Pancreas (tissue), 10 donors: ENCODE measurements at regions not wholly inside any gene's neighbourhood (a gene's known extent, or its start where the extent isn't known, plus 50 kb on each side); places are given as distances from the start of the nearest gene placed in this dataset.

Experiments used
- ATAC-seq, 4 donors: fragments of 200-7000 bp; cut with Tn5 transposase; one replicate each; pipeline versions ENCODE4 v1.8.0 to v1.9.1; 2020; ENCODE audit warnings: mild to moderate bottlenecking in 4 of 4, moderate library complexity in 4 of 4
- DNase-seq, 6 donors: peaks; one replicate each; pipeline ENCODE4 v3.0.0-alpha.2; 2020
- FAIRE-seq: peaks from 2 replicates; lab custom pipeline; 2012; peaks lifted over from hg19 to GRCh38; lab: Jason Lieb, UNC
- H3K27ac ChIP-seq, 4 donors: fragments of 200-600 bp; sonication (generic); 1 replicate in 3 of 4; 2 replicates in 1 of 4; pipeline versions ENCODE4 v1.5.0 to v1.8.0; 2020
- H3K27me3 ChIP-seq, 4 donors: fragments of 200-600 bp; one replicate each; pipeline ENCODE4 v1.8.0; 2021
- H3K36me3 ChIP-seq, 3 donors: fragments of 200-600 bp; sonication (generic) in 1 of 3; one replicate each; pipeline versions ENCODE4 v1.5.0 to v1.8.0; 2020 to 2021
- H3K4me1 ChIP-seq, 3 donors: fragments of 200-600 bp; one replicate each; pipeline ENCODE4 v1.8.0; 2021
- H3K4me3 ChIP-seq, 4 donors: fragments of 200-600 bp; sonication (generic) in 2 of 4; one replicate each; pipeline versions ENCODE4 v1.5.0 to v1.8.0; 2020 to 2021
- H3K9me3 ChIP-seq, 4 donors: fragments of 200-600 bp; one replicate each; pipeline ENCODE4 v1.8.0; 2021
- WGBS, 2 donors: extraction: QIAGEN DNeasy Blood & Tissue Kit; methylation state at CpG; one replicate each; pipeline ENCODE4 v1.1.7; 2013; 5-methylcytosine and 5-hydroxymethylcytosine counted together
- intact Hi-C, 3 donors: fragments of 100-400 bp; cut with DNase I; formaldehyde crosslinking; loops; one replicate each; pipeline versions ENCODE4 v1.11.1 to v1.14.2; 2022
- TF ChIP-seq, protein P1 (sequence below), 4 donors: fragments of 200-600 bp; sonication (generic) in 3 of 4; IDR thresholded peaks; one replicate each; pipeline versions ENCODE4 v1.5.0 to v1.8.0; 2021; ENCODE audit warnings: antibody characterized with exemption in 4 of 4
- donor health status: healthy with polysubstance abuse.
- donor health status: DM: no; HTN: no; CAD: no; lungs with moderate emphysema.
- donor health status: DM: no; HTN: no; CAD: no.
- donor health status: control.
- donor health status: control.
- donor health status: Bipolar disorder and iron deficiency.
- donor health status: DM: yes; HTN: yes; CAD: no.
- donor health status: DM: no; HTN: no; CAD: no.
- donor health status: DM: no; HTN: no; CAD: no.
- donor health status: DM: yes; HTN: yes; CAD: no.

DNA sequence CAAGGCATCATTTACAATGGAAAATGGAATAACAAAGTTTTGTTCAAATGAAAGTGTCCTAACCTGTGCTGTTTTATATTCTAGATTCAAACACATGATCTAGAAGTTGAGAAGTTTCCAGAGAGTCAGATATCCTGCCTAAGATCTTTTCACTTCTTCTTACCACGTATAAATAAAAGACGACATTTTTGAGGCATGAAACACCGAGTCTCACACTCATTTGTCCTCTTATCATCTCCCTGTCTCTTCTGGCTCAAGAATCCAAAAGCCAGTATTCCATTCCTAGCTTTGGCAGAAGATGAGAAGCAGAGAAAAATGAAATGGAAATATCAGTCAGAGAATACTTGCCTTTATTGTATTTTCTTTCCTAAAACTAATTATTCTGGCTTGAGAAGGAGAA, 738.6 kb upstream of the NR2F2 start:
- TF ChIP-seq, protein P1, sequence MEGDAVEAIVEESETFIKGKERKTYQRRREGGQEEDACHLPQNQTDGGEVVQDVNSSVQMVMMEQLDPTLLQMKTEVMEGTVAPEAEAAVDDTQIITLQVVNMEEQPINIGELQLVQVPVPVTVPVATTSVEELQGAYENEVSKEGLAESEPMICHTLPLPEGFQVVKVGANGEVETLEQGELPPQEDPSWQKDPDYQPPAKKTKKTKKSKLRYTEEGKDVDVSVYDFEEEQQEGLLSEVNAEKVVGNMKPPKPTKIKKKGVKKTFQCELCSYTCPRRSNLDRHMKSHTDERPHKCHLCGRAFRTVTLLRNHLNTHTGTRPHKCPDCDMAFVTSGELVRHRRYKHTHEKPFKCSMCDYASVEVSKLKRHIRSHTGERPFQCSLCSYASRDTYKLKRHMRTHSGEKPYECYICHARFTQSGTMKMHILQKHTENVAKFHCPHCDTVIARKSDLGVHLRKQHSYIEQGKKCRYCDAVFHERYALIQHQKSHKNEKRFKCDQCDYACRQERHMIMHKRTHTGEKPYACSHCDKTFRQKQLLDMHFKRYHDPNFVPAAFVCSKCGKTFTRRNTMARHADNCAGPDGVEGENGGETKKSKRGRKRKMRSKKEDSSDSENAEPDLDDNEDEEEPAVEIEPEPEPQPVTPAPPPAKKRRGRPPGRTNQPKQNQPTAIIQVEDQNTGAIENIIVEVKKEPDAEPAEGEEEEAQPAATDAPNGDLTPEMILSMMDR (IDR thresholded peaks at IDR 0.05), result no peak
- FAIRE-seq (no peak), ATAC-seq (no peak), DNase-seq (no peak)
- Histone ChIP-seq H3K27ac (no peak overlapping the region), H3K9me3 (no peaks in the 10 kb centered on the region), H3K4me3 (no peak overlapping the region), H3K27me3 (no peaks in the 10 kb centered on the region), H3K36me3 (no peaks in the 10 kb centered on the region), H3K4me1 (no peaks in the 10 kb centered on the region)
- intact Hi-C loops, result no loop called here
- 42 to 43% methylated on average over 3 of the region's 3 CpGs for WGBS, 2 donors

GRCh38 chr15:95594496-95594895, 736.0 kb upstream of the NR2F2 start:
- Histone ChIP-seq H3K4me1 (no peaks in the 10 kb centered on the region), H3K27ac (no peak overlapping the region), H3K36me3 (no peaks in the 10 kb centered on the region), H3K27me3 (no peaks in the 10 kb centered on the region), H3K4me3 (no peak overlapping the region), H3K9me3 (no peaks in the 10 kb centered on the region)
- intact Hi-C loops, result no loop called here
- 66 to 79% methylated on average over 4 of the region's 4 CpGs for WGBS, 2 donors
- no peak for DNase-seq
- ATAC-seq, result no peak
- no peak for FAIRE-seq
- TF ChIP-seq, protein P1 (IDR thresholded peaks at IDR 0.05), result no peak

- TF ChIP-seq, protein P1 (IDR thresholded peaks at IDR 0.05), result no peak
- Histone ChIP-seq H3K27ac (no peak overlapping the region), H3K36me3 (no peaks in the 10 kb centered on the region), H3K27me3 (no peaks in the 10 kb centered on the region), H3K4me1 (no peaks in the 10 kb centered on the region), H3K9me3 (no peaks in the 10 kb centered on the region), H3K4me3 (no peak overlapping the region)
- ATAC-seq, result no peak
- no peak for DNase-seq
- no peak for FAIRE-seq
- intact Hi-C loops, result no loop called here
Observed at GRCh38 chr15:95595759-95596158, 734.7 kb upstream of the NR2F2 start.

- no peak overlapping the region for H3K27ac ChIP-seq
- H3K9me3 ChIP-seq, result no peaks in the 10 kb centered on the region
- H3K4me1 ChIP-seq, result no peaks in the 10 kb centered on the region
- FAIRE-seq (no peak), DNase-seq (no peak), ATAC-seq (peak in 1 of 4 donors; percentile 23)
- no peaks in the 10 kb centered on the region for H3K36me3 ChIP-seq
- H3K27me3 ChIP-seq, result no peaks in the 10 kb centered on the region
- 65 to 67% methylated on average over 6 of the region's 6 CpGs for WGBS, 2 donors
- intact Hi-C loops, result no loop called here
- H3K4me3 ChIP-seq, result no peak overlapping the region
- TF ChIP-seq, protein P1 (IDR thresholded peaks at IDR 0.05), result no peak
Observed at GRCh38 chr15:95596496-95596895, 734.0 kb upstream of the NR2F2 start.

GRCh38 chr15:95598251-95598855, 732.1 kb upstream of the NR2F2 start:
- Histone ChIP-seq H3K36me3 (no peaks in the 10 kb centered on the region), H3K27ac (no peak overlapping the region), H3K27me3 (no peaks in the 10 kb centered on the region), H3K9me3 (no peaks in the 10 kb centered on the region), H3K4me3 (no peak overlapping the region), H3K4me1 (no peaks in the 10 kb centered on the region)
- intact Hi-C loops, result no loop called here
- DNase-seq (no peak), ATAC-seq (no peak), FAIRE-seq (no peak)
- TF ChIP-seq, protein P1 (IDR thresholded peaks at IDR 0.05), result no peak
- WGBS, 2 donors, result 33 to 36% methylated on average over 8 of the region's 8 CpGs
